ENCODE measurements at regions not wholly inside any gene's neighbourhood (a gene's known extent, or its start where the extent isn't known, plus 50 kb on each side); places are given as distances from the start of the nearest gene placed in this dataset.

DNA sequence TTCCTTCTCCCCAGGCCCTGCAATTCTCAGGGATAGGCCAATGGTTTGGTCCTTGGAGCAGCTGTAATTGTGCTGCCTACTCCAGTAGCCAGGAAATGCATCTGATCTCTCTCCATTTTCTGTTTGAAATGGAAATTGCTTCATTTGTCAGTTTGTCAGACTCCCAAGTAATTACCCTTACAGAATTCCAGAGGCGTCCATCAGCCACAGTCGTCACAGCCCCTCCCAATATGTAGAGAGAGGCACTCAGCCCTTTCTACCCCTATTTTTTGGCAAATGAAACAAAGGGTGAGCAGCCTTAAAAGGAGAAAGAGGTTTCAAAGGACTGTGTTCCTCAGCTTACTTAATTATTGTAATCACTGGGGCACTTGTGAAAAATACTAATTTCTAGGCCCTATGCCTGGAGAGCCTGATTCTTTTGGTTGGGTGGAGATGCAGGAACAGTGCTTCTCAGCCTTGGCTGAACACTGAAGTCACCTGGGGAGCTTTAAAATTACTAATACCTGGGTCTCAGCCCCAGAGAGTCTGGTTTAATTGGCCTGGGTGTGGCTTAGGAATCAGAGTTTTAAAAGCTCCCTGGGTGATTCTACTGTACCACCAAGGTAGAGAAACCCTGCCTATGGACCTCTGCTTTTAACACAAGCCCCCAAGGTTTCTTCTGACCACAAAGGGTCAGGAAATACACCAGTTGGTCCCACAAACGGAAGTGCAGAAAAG is 190.0 kb downstream of the EMP1 start:
- no peak for TF ChIP-seq CTCF (IDR thresholded peaks at IDR 0.05)

GRCh38 chr12:13383379-13383778 is 186.9 kb downstream of the EMP1 start:
- no peak for TF ChIP-seq CTCF (IDR thresholded peaks at IDR 0.05)

GRCh38 chr12:13380297-13380696 is 183.8 kb downstream of the EMP1 start:
- no peak for TF ChIP-seq CTCF (IDR thresholded peaks at IDR 0.05)

DNA sequence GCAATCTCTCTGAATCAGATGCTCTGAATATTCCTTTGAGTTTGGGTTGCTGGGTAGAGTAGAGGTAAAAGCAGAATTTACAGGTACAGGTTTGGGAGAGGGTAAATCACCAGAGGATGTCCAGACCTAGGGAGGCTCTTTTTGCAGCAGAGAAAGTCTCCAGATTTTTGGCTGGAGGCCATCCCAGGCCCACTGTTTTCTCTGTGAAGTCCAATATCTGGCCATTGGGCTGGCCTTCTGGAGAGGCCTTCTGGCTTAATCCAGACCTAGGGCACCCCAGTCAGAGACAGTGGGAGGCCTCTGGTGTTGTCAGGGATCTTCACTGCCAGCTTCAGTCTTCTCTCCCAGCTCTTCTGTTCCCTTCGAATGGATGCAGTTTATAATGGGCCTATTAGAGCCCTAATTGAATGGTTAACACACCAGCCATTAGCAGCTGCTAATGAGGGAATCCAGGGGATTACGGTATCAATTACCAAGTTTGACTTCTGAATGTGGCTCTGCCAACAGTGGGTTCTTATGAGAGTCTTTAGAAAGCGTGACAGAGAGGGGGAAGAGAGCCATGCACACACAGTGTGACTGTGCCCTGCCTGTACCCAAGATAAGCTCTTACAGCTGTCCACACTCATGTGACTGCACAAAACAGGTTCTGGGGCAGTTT is 183.1 kb downstream of the EMP1 start:
- no peak for TF ChIP-seq CTCF (IDR thresholded peaks at IDR 0.05)

GRCh38 chr12:13377698-13378097 is 181.2 kb downstream of the EMP1 start:
- TF ChIP-seq CTCF (IDR thresholded peaks at IDR 0.05): no peak

DNA sequence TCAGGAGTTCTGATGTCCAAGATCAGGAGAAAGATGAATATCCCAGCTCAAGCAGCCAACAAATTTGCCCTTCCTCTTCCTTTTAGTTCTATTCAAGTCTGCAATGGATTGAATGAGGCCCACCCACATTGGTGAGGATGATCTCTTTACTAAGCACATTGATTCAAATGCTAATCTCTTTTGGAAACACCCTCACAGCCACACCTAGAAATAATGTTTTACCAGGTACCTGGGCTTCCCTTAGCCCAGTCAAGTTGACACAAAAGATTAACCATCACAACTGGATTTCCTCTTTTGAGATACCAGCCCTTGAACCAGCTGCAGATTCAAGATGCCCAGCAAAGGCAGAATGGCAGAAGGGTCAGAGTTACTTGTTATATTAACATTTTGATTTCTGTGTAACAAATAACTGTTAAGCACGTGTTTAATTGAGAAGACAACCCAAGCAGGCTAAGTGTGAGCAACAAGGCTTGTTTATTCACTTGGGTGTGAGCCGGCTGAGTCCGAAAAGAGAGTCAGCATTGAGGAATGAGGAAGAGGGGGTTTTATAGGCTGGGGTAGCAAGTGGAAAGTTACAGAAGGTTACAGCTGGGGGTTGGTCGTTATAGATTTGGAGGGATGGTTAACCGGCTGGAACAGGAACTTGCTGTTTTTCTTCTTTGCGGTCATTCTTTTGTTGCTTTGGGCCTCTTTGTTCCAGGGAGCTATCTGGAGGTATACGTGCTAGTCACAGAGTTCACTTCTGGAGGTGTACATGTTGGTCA is 180.3 kb downstream of the EMP1 start:
- TF ChIP-seq CTCF (IDR thresholded peaks at IDR 0.05): no peak

DNA sequence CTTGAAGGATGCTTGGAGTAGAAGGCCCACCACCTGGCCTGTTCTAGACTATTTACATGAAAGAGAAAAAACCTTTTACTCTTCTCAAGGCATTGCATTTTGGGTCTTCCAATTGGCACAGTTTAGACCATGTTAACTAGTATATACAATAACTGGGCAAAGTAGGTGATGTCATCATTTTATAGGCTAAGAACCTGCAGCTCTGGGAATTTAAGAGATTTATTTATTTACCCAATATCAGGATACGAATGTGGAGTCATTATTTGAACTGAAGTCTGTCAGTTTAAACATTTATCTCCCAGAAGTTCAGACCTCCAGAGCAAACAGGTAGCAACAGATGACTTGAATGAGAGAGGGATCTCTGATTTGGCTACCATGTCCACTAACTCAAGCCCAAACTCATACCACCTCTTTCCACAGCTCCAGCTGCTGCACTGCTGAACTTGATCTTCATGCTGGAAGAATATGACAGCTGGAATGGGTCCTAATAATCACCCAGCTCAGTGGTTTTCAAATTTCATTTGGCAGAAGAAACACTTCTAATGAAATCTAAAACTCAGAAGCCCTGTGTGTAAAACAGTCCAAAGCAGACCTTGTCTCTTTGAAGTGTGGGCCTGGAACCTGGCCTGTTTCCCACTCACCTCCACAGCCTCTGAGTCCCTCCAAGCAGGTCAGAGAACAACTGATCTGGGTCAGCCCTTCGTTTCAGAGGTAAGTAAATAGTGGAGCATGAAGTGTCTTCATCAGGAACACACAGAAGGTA is 179.2 kb downstream of the EMP1 start:
- no peak for TF ChIP-seq CTCF (IDR thresholded peaks at IDR 0.05)
